Right lobe of liver (tissue), 4 donors: ENCODE measurements at regions not wholly inside any gene's neighbourhood (a gene's known extent, or its start where the extent isn't known, plus 50 kb on each side); places are given as distances from the start of the nearest gene placed in this dataset.
"Not testable (repeated sequence)": the region's sequence is repeated elsewhere in the genome, so short reads cannot be mapped to it uniquely, and the experiment has no call there.

Source experiments
- POLR2A ChIP-seq: fragments of 450-650 bp; IDR thresholded peaks from one replicate; pipeline ENCODE4 v1.6.1; 2017; ENCODE audit warnings: antibody characterized with exemption, mild to moderate bottlenecking
- TF ChIP-seq, protein P1 (sequence below), 4 donors: fragments of 200-600 bp in 3 of 4; fragments of 450-650 bp in 1 of 4; IDR thresholded peaks; one replicate each; pipeline versions ENCODE4 v1.5.1 to v1.8.0; 2016 to 2022; ENCODE audit warnings: antibody characterized with exemption in 4 of 4, mild to moderate bottlenecking in 2 of 4
- donor health status: DM: no; HTN: no; CAD: no.
- donor health status: DM: no; HTN: no; CAD: no.
- donor health status: DM: no; HTN: yes; CAD: no.

DNA sequence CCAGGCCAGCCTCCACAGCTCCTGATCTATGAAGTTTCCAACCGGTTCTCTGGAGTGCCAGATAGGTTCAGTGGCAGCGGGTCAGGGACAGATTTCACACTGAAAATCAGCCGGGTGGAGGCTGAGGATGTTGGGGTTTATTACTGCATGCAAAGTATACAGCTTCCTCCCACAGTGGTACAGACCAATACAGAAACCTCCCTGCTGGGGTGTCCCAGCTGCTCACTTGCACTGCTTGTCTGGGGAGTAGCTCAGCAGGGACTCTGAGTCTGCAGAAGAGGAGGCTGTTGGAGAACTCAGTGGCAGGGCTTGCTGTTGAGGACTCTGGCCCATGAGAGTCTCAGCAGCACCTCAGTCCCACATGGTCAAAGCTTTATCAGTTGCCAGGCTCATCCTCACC is 1256.6 kb downstream of the RPIA start:
- TF ChIP-seq, protein P1, sequence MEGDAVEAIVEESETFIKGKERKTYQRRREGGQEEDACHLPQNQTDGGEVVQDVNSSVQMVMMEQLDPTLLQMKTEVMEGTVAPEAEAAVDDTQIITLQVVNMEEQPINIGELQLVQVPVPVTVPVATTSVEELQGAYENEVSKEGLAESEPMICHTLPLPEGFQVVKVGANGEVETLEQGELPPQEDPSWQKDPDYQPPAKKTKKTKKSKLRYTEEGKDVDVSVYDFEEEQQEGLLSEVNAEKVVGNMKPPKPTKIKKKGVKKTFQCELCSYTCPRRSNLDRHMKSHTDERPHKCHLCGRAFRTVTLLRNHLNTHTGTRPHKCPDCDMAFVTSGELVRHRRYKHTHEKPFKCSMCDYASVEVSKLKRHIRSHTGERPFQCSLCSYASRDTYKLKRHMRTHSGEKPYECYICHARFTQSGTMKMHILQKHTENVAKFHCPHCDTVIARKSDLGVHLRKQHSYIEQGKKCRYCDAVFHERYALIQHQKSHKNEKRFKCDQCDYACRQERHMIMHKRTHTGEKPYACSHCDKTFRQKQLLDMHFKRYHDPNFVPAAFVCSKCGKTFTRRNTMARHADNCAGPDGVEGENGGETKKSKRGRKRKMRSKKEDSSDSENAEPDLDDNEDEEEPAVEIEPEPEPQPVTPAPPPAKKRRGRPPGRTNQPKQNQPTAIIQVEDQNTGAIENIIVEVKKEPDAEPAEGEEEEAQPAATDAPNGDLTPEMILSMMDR (IDR thresholded peaks at IDR 0.05): not testable (repeated sequence)
- not testable (repeated sequence) for TF ChIP-seq POLR2A
